ENCODE measurements at regions not wholly inside any gene's neighbourhood (a gene's known extent, or its start where the extent isn't known, plus 50 kb on each side); places are given as distances from the start of the nearest gene placed in this dataset.
"Not testable (repeated sequence)": the region's sequence is repeated elsewhere in the genome, so short reads cannot be mapped to it uniquely, and the experiment has no call there.

DNA sequence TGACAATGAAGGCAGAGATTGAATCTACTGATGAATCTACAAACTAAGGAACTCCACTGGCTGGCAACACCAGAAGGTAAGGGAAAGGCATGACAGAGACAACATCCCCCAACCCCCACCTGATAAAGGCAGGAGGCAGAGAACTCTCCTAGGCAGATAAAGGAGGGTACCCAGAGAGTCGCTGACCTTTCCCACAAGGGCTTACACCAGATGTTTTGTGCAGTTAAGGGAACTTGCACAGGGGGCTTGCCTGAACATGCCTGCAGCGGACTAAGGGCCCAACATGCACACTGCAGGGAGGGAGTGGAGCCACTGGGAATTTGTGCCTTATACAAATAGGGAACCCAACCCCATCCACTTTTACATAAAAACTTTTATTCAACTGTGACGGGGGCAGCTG, 1996.9 kb upstream of the RAG2 start:
- DNase-seq (ENCODE audit: low read depth): no peak

DNA sequence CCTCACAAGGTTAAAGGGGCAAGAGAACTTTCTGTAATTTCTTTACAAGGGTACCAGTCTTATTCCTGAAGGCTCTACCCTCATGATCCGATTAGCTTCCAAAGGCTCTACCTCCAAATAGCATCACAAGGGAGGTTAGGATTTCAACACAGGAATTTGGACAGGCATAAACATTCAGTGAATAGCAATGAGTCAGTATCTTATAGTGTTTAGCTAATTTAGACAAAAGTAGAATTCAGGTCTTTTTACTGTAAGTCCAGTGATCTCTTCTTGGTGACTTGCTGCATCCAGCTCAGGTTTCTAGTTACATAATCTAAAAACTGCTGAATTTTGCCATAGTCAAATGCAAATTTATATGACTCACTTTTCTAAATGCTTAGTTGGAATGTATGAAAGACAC, 1995.6 kb upstream of the RAG2 start:
- peak; percentile 59 for DNase-seq (ENCODE audit: low read depth)

DNA sequence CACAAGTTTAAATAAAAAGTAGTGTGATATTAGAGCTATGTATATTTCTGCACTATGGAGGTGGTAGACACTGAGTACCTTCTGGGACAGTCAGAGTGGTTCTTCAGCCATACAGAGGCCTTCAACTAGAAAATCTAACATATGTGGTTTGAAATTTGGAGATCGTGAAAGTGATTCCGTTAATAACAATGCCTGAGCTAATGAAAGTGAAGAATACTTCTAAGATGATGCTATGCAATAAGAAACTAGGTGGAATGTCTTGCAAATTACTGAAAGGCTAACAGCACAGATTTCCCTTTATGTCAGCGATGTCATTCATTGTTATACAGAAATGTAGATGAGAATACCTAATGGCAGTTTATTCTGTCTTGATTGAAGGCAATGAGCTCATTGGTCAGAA, 1984.7 kb upstream of the RAG2 start:
- DNase-seq (ENCODE audit: low read depth): no peak

DNA sequence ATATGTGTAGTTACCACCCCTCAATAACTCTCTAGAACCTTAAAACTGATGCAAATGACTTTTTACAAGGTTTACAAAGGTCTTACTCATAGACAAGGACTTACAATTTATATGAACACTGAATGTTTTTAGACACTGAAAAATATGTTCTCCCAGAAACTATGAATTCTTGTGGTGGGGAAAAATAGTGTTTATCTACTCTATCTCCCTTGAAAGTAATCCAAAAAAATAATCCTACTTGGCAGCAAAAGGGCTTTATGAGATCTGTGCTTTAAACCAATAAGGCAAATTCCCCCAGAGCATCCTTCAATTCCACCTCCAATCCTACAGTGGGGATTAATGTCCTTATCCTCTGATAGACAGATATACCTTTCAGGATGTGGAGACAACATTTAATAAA, 1984.1 kb upstream of the RAG2 start:
- DNase-seq (ENCODE audit: low read depth): no peak

DNA sequence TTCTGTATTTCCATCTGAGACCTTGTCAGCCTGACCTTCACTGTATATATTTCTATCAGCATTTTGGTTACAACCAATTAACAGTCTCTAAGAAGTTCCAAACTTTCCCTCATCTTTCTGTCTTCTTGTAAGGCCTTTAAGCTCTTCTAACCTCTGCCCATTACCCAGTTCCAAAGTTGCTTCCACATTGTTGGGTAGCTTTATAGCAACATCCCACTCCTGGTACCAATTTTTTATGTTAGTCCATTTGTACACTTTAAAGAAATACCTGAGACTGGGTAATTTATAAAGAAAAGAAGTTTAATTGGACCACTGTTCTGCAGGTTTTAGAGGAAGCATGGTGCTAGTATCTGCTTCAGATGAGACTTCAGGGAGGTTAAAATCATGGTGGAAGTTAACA, 1979.7 kb upstream of the RAG2 start:
- no peak for DNase-seq (ENCODE audit: low read depth)

DNA sequence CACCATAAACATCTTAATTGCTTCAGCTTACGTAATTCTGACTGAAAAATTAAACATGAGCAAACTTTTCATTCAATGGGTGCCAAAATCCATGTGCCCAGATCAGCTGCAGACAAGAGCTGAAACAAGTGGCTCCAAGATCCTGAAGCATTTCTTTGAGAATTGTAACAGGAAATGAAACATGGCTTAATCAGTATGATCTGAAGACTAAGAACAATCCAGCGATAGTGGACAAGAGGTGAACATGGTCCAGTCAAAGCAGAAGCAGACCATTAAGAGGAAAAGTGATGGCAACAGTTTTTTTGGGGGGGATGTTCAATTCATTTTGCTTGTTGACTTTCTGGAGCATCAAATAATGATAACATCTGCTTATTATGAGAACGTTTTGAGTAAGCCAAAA, 1964.5 kb upstream of the RAG2 start:
- peak; percentile 49 for DNase-seq (ENCODE audit: low read depth)

DNA sequence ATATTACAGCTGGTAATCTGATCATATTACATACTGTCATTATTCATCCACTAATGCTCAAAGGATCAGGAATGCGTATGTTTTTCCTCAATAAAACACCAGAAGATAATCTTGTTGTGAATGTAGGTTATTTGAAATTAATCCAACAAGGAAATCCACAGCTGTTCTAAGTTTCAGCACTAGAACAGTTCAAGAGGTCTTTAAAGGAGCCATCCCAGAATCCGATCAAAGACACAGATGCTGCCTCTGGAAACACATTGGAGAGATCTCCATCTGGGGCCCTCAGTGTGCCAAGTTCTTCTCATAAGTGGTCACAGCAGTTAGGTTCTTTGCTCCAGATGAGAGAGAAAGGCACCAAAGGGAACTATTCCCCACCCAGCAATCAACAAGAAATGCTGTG, 1955.1 kb upstream of the RAG2 start:
- no peak for DNase-seq (ENCODE audit: low read depth)

DNA sequence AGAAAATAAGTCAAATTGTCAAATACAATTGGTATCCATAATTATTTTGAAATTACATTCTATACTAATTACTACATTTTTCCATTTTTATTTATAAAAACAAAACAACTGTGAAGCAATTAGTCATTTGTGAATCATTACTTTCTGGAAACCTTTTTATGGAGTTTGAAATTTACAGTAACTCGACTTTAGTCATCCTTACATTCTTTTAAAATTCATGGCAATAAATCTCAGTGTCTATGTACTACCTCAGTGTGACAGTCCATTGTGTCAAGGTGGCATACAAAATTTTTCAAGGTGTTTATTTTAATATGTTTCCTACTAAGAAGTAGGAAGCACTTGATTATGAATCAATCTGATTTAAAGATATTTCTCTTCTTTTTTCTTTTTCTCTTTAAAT, 1949.4 kb upstream of the RAG2 start:
- no peak for DNase-seq (ENCODE audit: low read depth)

DNA sequence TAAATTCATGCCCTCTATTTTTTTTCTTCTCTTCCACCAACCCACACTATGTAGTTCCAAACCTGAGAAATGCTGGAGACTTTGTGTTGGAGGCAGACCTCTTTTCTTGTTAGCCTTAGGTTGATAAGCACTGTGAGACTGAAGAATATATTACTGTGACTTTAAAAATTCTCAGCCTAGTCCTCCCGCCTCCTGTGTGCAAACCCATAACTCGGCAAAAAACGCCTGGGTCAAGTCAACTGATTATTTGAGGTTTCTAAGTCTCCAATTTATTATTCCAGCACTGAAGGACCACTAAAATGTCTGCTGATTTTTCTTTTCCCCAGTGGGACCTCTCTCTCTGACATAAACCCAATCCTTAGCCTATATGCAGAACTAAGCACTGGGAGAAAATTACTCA, 1946.0 kb upstream of the RAG2 start:
- DNase-seq (ENCODE audit: low read depth): no peak

DNA sequence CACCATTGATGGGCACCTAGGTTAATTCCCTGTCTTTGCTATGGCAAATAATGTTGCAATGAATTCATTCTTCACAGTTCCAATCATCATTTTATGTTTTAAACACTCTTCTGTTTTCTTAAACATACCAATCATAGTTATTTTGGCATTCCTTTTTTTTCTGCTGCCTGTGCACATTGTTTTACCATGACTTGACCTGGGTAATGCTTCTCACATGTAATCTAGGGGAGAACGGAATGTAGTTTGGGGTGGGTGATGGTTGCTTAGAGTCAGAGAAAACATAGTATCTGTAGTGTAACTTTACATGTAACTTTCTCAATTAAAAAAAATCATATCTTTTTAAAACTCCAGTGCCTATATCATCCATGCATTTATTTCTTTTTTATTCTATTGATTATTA, 1945.3 kb upstream of the RAG2 start:
- peak; percentile 10 for DNase-seq (ENCODE audit: low read depth)

DNA sequence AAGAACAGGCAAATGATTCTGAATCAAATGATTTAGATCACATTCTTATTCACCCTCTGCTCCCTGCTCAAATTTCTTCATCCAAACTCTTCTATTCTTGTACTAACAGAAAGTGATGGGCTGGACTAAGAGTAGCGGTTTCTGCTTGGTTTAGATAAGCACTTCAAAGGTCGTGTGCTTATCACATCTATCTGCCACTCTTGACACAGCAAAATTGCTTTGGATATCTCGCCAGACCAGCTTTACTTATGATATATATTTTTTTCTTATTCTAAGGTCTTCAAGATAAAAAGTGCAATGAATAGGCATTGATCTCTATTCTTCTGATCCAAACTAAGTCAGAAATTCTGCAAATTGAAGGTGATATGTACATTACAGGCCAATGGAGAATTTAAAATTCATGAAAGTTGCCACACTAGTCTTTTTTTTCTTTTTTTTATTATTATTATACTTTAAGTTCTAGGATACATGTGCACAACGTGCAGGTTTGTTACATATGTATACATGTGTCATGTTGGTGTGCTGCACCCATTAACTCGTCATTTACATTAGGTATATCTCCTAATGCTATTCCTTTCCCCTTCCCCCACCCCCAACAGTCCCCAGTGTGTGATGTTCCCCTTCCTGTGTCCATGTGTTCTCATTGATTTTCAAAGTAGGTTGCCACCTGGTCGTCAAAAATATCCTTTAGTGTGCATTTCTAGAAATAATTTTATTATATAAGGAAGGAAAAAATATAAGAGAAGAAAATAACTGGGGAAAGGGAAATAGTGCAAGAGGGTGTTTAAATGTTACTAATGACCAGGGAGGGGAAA, 1941.0 kb upstream of the RAG2 start:
- DNase-seq (ENCODE audit: low read depth): no peak

DNA sequence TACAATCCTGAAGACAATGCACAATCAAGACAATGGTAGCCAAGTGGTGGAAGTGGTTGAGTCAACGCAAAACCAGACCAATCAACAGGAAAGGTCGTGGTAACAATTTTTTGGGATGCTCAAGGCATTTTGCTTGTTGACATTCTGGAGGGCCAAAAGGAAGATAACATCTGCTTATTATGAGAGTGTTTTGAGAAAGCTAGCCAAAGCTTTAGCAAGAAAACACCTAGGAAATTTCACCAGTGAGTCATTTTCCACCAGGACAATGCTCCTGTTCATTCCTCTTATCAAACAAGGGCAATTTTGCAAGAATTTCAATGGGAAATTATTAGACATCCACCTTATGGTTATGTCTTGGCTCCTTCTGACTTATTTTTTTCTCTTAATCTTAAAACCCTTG, 1932.2 kb upstream of the RAG2 start:
- peak; percentile 60 for DNase-seq (ENCODE audit: low read depth)

DNA sequence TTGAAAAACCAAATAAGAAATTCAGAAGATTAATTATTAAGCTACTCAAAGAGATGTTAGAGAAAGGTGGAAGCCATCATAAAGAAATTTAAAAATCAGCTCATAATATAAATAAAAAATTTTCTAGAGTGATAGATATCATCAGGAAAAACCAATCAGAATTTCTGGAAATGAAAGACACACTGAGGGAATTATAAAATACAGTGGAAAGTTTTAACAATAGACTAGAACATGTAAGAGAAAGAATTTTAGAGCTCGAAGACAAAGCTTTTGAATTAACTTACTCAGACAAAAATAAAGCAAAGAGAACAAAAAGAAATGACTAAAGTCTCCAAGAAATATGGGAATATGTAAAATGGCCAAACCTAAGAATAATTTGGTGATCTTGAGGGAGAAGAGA, 1926.9 kb upstream of the RAG2 start:
- DNase-seq (ENCODE audit: low read depth): no peak

DNA sequence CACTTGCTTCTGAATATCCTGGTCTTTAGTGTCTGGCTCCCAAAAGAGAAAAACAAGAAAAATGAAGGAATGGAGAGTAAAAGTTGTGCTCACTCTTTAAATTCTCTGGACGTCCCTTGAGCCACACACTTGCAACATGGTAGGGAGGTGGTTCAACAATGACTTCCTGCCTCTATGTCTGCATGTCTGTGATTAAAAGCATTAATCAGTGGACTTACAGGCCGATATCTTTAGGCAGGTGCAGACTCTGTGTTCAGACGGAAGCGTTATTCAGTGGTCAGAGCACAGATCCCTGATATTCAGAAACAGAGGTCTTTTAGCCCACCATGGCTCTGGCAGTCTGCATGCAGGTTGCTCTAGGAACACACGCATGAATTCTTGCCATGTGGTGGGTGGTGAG, 1920.0 kb upstream of the RAG2 start:
- DNase-seq (ENCODE audit: low read depth): no peak

DNA sequence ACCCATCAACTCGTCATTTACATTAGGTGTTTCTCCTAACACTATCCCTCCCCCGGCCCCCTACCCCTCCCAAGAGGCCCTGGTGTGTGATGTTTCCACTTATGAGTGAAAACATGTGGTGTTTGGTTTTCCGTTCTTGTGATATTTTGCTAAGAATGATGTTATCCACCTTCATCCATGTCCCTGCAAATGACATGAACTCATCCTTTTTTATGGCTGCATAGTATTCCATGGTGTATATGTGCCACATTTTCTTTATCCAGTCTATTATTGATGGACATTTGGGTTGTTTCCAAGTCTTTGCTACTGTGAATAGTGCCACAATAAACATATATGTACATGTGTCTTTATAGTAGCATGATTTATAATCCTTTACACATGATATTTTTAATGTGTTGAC, 1914.8 kb upstream of the RAG2 start:
- DNase-seq (ENCODE audit: low read depth): not testable (repeated sequence)

DNA sequence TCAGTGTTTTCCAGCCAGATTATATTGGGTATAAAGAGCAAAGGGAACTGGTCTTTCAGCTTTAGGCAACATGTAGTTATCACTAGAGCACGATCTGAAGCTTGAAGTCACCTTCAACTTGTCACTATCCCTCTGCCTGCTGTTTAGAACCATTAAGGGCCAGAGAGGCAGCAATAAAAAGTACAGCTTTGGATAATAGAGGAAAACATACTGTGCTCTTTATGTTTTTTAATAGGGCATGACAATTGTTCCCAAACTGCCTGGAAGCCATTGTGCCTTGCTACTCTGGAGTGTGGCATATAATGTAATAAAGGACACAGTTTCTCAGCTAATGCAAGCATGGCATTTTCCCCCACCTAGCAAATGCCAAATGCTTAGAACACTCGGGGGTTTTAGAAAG, 1912.0 kb upstream of the RAG2 start:
- no peak for DNase-seq (ENCODE audit: low read depth)

DNA sequence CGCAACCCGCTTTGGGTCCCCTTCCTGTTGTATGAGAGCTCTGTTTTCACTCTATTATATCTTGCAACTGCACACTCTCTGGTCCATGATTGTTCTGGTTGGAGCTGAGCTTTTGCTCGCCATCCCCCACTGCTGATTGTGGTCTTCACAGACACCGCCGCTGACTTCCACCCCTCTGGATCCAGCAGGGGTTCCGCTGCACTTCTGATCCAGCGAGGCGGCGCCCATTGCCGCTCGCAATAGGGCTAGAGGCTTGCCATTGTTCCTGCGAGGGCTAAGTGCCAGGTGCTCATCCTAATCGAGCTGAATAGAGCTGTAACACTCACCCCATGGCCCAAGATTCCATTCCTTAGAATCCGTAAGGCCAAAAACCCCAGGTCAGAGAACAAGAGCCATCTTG, 1905.8 kb upstream of the RAG2 start:
- DNase-seq (ENCODE audit: low read depth): no peak

DNA sequence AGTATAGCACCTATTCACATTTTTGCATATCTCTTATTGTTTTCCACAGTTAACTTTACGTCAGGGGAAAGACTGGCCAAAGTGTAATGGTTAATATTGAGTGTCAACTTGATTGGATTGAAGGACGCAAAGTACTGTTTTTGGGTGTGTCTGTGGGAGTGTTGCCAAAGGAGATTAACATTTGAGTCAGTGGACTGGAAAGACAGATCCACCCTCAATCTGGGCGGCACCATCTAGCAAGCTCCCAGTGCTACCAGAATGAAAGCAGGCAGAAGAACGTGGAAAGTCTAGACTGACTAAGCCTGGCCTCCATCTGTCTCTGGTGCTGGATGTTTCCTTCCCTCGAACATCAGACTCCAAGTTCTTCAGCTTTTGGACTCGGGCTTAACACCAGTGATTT, 1900.7 kb upstream of the RAG2 start:
- DNase-seq (ENCODE audit: low read depth): peak; percentile 11

DNA sequence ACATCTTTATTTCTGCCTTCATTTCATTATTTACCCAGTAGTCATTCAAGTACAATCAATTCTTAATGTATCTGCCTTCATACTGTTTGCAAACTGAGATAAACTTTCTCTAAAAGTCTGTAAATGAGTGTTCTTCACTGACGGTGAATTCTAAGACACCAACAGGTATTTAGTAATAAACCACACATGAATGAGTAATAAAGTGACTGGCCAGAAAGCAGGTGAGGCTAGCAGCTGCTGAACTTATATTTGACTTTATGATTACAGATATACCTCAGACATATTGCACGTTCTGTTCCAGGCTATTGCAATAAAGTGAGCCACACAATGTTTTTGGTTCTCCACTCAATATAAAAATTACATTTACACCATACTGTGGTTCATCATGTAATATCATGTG, 1894.0 kb upstream of the RAG2 start:
- DNase-seq (ENCODE audit: low read depth): no peak

DNA sequence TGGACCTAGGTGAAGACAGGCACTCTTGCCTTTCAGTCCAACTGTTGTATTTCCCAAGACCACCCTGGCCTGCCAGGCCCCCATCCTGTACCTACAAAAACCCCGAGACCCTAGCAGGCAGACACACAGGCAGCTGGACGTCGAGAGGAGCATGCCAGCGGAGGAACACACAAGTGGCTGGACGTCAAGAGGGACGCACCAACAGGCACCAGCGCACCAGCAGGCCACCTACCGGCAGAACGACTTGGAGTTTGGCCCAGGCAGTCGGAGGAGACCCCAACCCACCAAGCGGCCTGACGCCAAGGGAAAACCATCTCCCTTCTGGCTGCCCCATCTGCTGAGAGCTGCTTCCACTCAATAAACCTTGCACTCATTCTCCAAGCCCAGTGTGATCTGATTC, 1883.4 kb upstream of the RAG2 start:
- DNase-seq (ENCODE audit: low read depth): no peak

DNA sequence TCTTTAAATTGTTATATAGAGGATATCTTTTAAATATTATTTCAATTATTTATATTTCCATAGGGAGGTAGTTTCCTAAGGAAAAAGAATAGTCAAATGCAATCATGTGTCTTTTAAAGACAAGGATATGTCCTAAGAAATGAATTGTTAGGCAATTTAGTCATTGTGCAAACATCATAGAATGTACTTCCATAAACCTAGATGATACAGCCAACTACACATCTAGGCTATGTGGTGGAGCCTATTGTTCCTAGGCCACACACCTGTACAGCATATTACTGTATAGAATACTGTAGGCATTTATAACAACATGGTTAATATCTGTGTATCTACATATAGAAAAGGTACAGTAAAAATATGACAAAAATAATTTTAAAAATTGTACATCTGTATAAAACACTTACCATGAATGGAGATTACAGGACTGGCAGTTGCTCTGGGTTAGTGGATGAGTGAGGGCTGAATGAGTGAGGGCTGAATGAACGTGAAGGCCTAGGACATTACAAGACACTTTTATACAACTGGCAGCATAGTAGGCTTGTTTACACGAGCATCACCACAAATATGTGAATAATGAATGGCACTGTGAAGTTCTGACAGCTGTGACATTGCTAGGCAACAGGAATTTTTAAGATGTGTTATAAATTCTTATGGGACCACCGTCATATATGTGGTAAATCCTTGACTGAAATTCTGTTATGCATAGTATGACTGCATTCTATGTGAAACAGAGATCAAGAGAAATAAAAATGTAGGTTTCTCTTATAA, 1879.0 kb upstream of the RAG2 start:
- DNase-seq (ENCODE audit: low read depth): no peak

DNA sequence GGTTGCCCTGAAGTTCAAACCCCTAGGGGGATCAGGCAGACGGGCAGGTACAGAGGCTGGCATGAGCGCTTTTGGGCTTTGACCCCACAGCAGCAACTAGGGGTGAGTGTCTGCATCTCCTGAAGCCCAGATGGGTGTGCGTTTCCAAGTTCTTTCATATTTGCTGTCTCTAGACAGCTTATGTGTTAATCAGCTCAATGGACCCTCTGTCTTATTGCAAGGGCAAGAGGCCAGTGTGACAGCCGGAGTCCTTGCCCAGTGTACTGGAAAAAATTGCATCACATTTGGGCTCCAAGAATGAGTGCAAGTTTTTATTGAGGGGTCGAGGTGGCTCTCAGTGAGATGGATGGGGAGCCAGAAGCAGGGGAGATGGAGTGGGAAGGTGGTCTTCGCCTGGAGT, 1863.7 kb upstream of the RAG2 start:
- no peak for DNase-seq (ENCODE audit: low read depth)

DNA sequence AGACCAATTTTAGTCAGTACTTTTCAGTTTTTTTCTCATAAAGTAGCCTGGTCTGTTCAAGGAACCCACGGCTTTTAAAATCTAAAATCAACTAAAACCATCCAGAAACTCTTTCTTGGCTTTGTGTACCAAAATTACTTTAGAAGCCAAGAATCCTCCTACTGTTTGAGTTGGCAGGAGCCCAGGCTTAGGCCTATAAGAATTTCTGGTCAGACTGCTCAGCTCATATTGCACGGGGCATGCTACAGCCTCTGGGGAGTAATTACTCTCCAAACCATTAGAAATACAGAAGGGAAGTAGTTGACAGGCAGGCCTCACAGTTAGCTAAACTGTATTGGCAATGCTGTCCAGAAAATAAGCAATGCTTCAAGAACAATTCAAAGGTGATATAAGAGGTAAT, 1862.9 kb upstream of the RAG2 start:
- DNase-seq (ENCODE audit: low read depth): peak; percentile 57

Data from HT1080 (cell line).